ENCODE measurements at regions not wholly inside any gene's neighbourhood (a gene's known extent, or its start where the extent isn't known, plus 50 kb on each side); places are given as distances from the start of the nearest gene placed in this dataset.
A peak's percentile ranks its signal among the peaks of the same experiment; 100 is the strongest.

DNA sequence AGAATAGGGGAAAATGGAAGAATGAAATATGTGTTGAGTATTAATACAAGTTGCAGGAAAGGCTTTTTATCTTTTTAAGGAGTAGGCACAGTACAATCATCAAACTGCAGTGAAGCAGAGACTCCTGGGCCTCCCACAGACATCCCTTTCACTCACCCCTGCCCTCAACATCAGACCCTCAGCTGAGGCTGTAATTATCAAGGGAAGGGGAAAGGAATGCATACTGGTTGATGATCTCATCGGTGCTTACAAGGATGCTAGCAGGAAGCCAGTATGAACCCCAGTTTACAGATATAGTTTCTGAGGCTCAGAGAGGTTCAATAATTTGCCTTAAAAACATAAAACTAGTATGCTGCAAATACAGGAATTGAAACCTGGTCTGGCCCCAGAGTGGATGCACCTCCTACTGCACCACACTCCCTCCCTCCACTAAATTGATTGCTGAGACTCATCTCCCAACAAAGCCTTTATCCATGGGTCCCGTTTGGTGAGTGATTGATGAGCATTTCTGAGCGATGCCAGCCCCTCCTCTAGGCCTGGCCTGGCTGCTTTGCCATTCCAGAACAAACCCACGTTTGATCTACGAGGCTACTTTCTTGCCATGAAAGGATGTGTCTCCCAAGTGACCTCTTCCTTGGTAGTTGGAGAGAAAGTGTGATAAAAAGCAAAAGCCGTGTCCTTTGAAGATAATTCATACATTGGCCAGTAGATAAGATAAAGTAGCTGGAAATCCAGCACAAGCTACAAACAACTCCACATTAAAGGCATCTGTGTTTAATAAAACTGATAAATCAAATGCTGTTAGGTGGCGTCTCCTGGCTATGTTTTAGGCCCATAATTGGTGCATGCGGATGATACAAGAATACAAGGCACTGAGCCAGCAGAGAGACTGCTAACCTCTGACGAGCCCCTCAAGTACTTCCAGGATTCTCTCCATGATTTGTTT is 233.9 kb upstream of the CAMK1G start:
- H3K9me3 ChIP-seq: no peaks in the 10 kb centered on the region
- WGBS: 58% methylated on average over 9 of the region's 9 CpGs
- DNase-seq (ENCODE audit: low spot score in 2 of 2): no peak
- H3K27ac ChIP-seq: no peak overlapping the region
- TF ChIP-seq EP300 (IDR thresholded peaks at IDR 0.05) (no peak), CTCF (IDR thresholded peaks at IDR 0.05) (no peak), POLR2AphosphoS5 (IDR thresholded peaks at IDR 0.05) (no peak), POLR2A (IDR thresholded peaks at IDR 0.05) (no peak)
- peaks cover 10% of the 10 kb centered on the region for H3K4me1 ChIP-seq
- H3K27me3 ChIP-seq: no peaks in the 10 kb centered on the region
- no peaks in the 10 kb centered on the region for H3K36me3 ChIP-seq
- H3K4me3 ChIP-seq: no peak overlapping the region

- 62% methylated on average over 3 of the region's 3 CpGs for WGBS
- Histone ChIP-seq H3K36me3 (no peaks in the 10 kb centered on the region), H3K9me3 (no peaks in the 10 kb centered on the region), H3K27me3 (no peaks in the 10 kb centered on the region), H3K4me3 (no peak overlapping the region), H3K4me1 (peaks cover 30% of the 10 kb centered on the region), H3K27ac (no peak overlapping the region)
- DNase-seq (ENCODE audit: low spot score in 2 of 2): no peak
- TF ChIP-seq POLR2AphosphoS5 (IDR thresholded peaks at IDR 0.05) (no peak), EP300 (IDR thresholded peaks at IDR 0.05) (no peak), POLR2A (IDR thresholded peaks at IDR 0.05) (no peak), CTCF (IDR thresholded peaks at IDR 0.05) (no peak)
Measured at GRCh38 chr1:209353053-209353452, 230.5 kb upstream of the CAMK1G start.

- Histone ChIP-seq H3K9me3 (no peaks in the 10 kb centered on the region), H3K27me3 (no peaks in the 10 kb centered on the region), H3K4me1 (peaks cover 30% of the 10 kb centered on the region), H3K4me3 (no peak overlapping the region), H3K36me3 (no peaks in the 10 kb centered on the region), H3K27ac (peak overlapping the region; percentile 50)
- WGBS: 31% methylated on average over 20 of the region's 20 CpGs
- TF ChIP-seq CTCF (IDR thresholded peaks at IDR 0.05) (peak; percentile 46 to 79), POLR2A (IDR thresholded peaks at IDR 0.05) (no peak)
- peak in 1 of 2 donors; percentile 79 for DNase-seq (ENCODE audit: low spot score in 2 of 2)
Measured at GRCh38 chr1:209354111-209354839, 229.2 kb upstream of the CAMK1G start.

- no peaks in the 10 kb centered on the region for H3K9me3 ChIP-seq
- H3K4me1 ChIP-seq: peaks cover 32% of the 10 kb centered on the region
- DNase-seq (ENCODE audit: low spot score in 2 of 2): no peak
- no peak overlapping the region for H3K4me3 ChIP-seq
- H3K27ac ChIP-seq: peak overlapping the region; percentile 50
- no peaks in the 10 kb centered on the region for H3K36me3 ChIP-seq
- TF ChIP-seq POLR2A (IDR thresholded peaks at IDR 0.05) (no peak), EP300 (IDR thresholded peaks at IDR 0.05) (no peak), CTCF (IDR thresholded peaks at IDR 0.05) (no peak), POLR2AphosphoS5 (IDR thresholded peaks at IDR 0.05) (no peak)
- no peaks in the 10 kb centered on the region for H3K27me3 ChIP-seq
- WGBS: 52% methylated on average over 4 of the region's 4 CpGs
Measured at GRCh38 chr1:209354840-209355165, 228.7 kb upstream of the CAMK1G start.

GRCh38 chr1:209355415-209355814 is 228.1 kb upstream of the CAMK1G start:
- no peaks in the 10 kb centered on the region for H3K36me3 ChIP-seq
- 32% methylated on average over 4 of the region's 4 CpGs for WGBS
- H3K9me3 ChIP-seq: no peaks in the 10 kb centered on the region
- no peaks in the 10 kb centered on the region for H3K27me3 ChIP-seq
- DNase-seq (ENCODE audit: low spot score in 2 of 2): no peak
- H3K27ac ChIP-seq: peak overlapping the region; percentile 50
- peaks cover 34% of the 10 kb centered on the region for H3K4me1 ChIP-seq
- TF ChIP-seq POLR2A (IDR thresholded peaks at IDR 0.05): no peak
- TF ChIP-seq POLR2AphosphoS5 (IDR thresholded peaks at IDR 0.05): no peak
- TF ChIP-seq CTCF (IDR thresholded peaks at IDR 0.05): no peak
- TF ChIP-seq EP300 (IDR thresholded peaks at IDR 0.05): no peak
- H3K4me3 ChIP-seq: no peak overlapping the region
